22Rv1 (cell line): ENCODE measurements at regions not wholly inside any gene's neighbourhood (a gene's known extent, or its start where the extent isn't known, plus 50 kb on each side); places are given as distances from the start of the nearest gene placed in this dataset.

Experiments
- ZFX ChIP-seq: fragments of 450-650 bp; IDR thresholded peaks from 2 replicates; pipeline ENCODE4 v1.6.1; 2017; ENCODE audit warnings: antibody characterized with exemption, borderline replicate concordance
- TF ChIP-seq, protein P1 (sequence below): fragments of 450-650 bp; IDR thresholded peaks from 2 replicates; pipeline ENCODE4 v1.5.1; 2017; ENCODE audit warnings: mild to moderate bottlenecking

DNA sequence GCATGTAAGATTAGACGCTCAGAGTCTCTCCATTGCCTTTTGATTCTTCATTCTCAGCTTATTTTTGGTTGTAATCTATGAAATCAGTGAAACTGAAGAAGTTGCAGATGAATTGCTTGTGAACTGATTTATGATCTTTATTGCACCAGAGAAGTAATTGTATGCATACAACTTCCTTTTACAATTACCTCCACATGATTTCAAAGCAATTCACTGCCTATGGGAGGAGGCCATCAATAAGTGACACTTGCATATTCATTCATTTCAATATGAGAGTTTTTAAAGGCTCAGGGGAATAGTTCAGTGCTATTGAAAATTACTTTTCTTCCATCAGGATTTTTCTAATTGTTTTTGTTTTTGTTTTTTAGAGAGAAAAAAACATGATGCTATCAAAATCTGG, 222.3 kb downstream of the NKX6-1 start:
- TF ChIP-seq, protein P1, sequence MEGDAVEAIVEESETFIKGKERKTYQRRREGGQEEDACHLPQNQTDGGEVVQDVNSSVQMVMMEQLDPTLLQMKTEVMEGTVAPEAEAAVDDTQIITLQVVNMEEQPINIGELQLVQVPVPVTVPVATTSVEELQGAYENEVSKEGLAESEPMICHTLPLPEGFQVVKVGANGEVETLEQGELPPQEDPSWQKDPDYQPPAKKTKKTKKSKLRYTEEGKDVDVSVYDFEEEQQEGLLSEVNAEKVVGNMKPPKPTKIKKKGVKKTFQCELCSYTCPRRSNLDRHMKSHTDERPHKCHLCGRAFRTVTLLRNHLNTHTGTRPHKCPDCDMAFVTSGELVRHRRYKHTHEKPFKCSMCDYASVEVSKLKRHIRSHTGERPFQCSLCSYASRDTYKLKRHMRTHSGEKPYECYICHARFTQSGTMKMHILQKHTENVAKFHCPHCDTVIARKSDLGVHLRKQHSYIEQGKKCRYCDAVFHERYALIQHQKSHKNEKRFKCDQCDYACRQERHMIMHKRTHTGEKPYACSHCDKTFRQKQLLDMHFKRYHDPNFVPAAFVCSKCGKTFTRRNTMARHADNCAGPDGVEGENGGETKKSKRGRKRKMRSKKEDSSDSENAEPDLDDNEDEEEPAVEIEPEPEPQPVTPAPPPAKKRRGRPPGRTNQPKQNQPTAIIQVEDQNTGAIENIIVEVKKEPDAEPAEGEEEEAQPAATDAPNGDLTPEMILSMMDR = no peak
- TF ChIP-seq ZFX = no peak
